ENCODE measurements at regions not wholly inside any gene's neighbourhood (a gene's known extent, or its start where the extent isn't known, plus 50 kb on each side); places are given as distances from the start of the nearest gene placed in this dataset.

DNA sequence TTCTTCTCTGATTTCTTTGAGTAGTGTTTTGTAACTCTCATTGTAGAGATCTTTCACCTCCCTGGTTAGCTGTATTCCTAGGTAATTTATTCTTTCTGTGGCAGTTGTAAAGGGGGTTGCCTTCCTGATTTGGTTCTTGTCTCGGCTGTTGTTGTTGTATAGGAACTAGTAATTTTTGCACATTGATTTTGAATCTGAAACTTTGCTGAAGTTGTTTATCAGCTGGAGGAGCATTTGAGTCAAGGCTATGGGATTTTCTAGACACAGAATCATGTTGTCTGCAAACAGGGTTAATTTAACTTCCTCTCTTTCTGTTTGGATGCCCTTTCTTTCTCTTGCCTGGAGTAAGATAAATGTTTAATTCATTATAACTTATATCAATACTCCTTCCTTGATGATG is 86.4 kb downstream of the OLIG3 start (continued):
- no peak for TF ChIP-seq CSRNP3 (CRISPR knock-in tag; IDR thresholded peaks at IDR 0.05)

DNA sequence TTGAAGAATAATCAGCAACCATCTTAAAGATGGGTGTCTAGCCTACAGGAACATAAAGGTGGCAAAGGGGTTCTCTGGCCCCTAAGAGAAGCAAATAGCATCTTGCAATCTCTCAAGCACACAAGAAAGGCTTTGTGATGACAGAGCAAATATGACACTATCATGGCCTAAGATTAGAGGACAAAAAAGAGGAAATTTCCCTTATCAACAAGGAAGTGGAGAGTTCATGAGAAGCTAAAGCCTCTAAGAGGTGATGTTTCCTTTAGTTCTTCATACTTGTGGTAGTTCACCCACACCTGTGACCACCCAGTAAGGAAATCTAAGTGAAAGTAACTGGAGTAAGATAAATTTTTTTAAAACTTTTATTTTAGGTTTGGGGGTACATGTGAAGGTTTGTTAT is 88.4 kb downstream of the OLIG3 start:
- ATAC-seq: no peak
- no peak for TF ChIP-seq CSRNP3 (CRISPR knock-in tag; IDR thresholded peaks at IDR 0.05)

DNA sequence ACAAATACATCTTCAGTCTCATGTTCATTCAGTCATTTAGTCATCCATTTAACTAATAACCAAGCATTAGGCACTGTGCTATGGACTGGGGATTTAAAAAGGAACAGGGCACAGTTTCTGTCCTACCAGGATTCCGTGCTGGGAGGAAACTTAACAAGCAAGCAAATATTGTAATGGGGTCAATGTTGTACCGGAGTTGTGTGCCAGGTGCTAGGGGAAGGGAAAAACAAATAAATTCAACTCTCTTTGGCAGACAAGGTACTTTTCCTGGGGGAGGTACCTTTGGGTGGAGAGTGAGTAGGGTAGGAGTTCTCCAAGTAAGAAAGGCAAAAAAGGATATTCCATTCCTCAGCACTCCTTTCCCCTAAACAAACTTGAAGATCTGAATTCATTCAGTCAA is 90.3 kb downstream of the OLIG3 start:
- ATAC-seq: no peak
- no peak for TF ChIP-seq OSR1 (CRISPR knock-in tag; IDR thresholded peaks at IDR 0.05)
- TF ChIP-seq BACH2 (CRISPR knock-in tag; IDR thresholded peaks at IDR 0.05; ENCODE audit: borderline replicate concordance): no peak
- no peak for TF ChIP-seq ISL1 (CRISPR knock-in tag; IDR thresholded peaks at IDR 0.05)
- TF ChIP-seq ZNF565 (CRISPR knock-in tag; conservative IDR thresholded peaks at IDR 0.05; ENCODE audit: low read depth): no peak
- TF ChIP-seq ZC3H10 (CRISPR knock-in tag; IDR thresholded peaks at IDR 0.05): no peak
- TF ChIP-seq CREB5 (CRISPR knock-in tag; IDR thresholded peaks at IDR 0.05; ENCODE audit: low read depth): no peak
- no peak for TF ChIP-seq ZFP3 (CRISPR knock-in tag; IDR thresholded peaks at IDR 0.05)
- TF ChIP-seq TOX (CRISPR knock-in tag; IDR thresholded peaks at IDR 0.05; ENCODE audit: borderline replicate concordance): no peak
- TF ChIP-seq, protein P1, sequence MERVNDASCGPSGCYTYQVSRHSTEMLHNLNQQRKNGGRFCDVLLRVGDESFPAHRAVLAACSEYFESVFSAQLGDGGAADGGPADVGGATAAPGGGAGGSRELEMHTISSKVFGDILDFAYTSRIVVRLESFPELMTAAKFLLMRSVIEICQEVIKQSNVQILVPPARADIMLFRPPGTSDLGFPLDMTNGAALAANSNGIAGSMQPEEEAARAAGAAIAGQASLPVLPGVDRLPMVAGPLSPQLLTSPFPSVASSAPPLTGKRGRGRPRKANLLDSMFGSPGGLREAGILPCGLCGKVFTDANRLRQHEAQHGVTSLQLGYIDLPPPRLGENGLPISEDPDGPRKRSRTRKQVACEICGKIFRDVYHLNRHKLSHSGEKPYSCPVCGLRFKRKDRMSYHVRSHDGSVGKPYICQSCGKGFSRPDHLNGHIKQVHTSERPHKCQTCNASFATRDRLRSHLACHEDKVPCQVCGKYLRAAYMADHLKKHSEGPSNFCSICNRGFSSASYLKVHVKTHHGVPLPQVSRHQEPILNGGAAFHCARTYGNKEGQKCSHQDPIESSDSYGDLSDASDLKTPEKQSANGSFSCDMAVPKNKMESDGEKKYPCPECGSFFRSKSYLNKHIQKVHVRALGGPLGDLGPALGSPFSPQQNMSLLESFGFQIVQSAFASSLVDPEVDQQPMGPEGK (CRISPR knock-in tag; IDR thresholded peaks at IDR 0.05; ENCODE audit: borderline replicate concordance): no peak
- no peak for TF ChIP-seq ZNF8 (CRISPR knock-in tag; IDR thresholded peaks at IDR 0.05)
- TF ChIP-seq ZNF70 (CRISPR knock-in tag; IDR thresholded peaks at IDR 0.05): no peak

GRCh38 chr6:137403443-137403842 is 90.8 kb downstream of the OLIG3 start:
- no peak for TF ChIP-seq ZNF565 (CRISPR knock-in tag; conservative IDR thresholded peaks at IDR 0.05; ENCODE audit: low read depth)
- TF ChIP-seq, protein P1 (CRISPR knock-in tag; IDR thresholded peaks at IDR 0.05; ENCODE audit: borderline replicate concordance): no peak
- no peak for TF ChIP-seq CSRNP3 (CRISPR knock-in tag; IDR thresholded peaks at IDR 0.05)
- no peak for TF ChIP-seq SNAI2 (CRISPR knock-in tag; IDR thresholded peaks at IDR 0.05)
- TF ChIP-seq ZFP3 (CRISPR knock-in tag; IDR thresholded peaks at IDR 0.05): no peak
- no peak for TF ChIP-seq TCF4 (CRISPR knock-in tag; IDR thresholded peaks at IDR 0.05; ENCODE audit: borderline replicate concordance)
- TF ChIP-seq, protein P2, sequence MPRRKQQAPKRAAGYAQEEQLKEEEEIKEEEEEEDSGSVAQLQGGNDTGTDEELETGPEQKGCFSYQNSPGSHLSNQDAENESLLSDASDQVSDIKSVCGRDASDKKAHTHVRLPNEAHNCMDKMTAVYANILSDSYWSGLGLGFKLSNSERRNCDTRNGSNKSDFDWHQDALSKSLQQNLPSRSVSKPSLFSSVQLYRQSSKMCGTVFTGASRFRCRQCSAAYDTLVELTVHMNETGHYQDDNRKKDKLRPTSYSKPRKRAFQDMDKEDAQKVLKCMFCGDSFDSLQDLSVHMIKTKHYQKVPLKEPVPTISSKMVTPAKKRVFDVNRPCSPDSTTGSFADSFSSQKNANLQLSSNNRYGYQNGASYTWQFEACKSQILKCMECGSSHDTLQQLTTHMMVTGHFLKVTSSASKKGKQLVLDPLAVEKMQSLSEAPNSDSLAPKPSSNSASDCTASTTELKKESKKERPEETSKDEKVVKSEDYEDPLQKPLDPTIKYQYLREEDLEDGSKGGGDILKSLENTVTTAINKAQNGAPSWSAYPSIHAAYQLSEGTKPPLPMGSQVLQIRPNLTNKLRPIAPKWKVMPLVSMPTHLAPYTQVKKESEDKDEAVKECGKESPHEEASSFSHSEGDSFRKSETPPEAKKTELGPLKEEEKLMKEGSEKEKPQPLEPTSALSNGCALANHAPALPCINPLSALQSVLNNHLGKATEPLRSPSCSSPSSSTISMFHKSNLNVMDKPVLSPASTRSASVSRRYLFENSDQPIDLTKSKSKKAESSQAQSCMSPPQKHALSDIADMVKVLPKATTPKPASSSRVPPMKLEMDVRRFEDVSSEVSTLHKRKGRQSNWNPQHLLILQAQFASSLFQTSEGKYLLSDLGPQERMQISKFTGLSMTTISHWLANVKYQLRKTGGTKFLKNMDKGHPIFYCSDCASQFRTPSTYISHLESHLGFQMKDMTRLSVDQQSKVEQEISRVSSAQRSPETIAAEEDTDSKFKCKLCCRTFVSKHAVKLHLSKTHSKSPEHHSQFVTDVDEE (CRISPR knock-in tag; IDR thresholded peaks at IDR 0.05): no peak
- no peak for ATAC-seq

Data from SK-N-SH treated with all-trans-retinoic acid at 6 μM for 48 hours (cell line).